ENCODE measurements at regions not wholly inside any gene's neighbourhood (a gene's known extent, or its start where the extent isn't known, plus 50 kb on each side); places are given as distances from the start of the nearest gene placed in this dataset.

- no peak for DNase-seq
These were observed 197.7 kb upstream of the POU3F1 start for GRCh38 chr1:38244218-38244845.

GRCh38 chr1:38243106-38243505, 196.5 kb upstream of the POU3F1 start:
- DNase-seq, result no peak

- no peak for DNase-seq
These were observed 195.9 kb upstream of the POU3F1 start for GRCh38 chr1:38242506-38242905.

GRCh38 chr1:38241594-38242334, 195.2 kb upstream of the POU3F1 start:
- no peak for DNase-seq

GRCh38 chr1:38240618-38241017, 194.0 kb upstream of the POU3F1 start:
- no peak for DNase-seq

- no peak for DNase-seq
These were observed 192.8 kb upstream of the POU3F1 start for GRCh38 chr1:38239258-38239835.

GRCh38 chr1:38238294-38238693, 191.7 kb upstream of the POU3F1 start:
- DNase-seq, result no peak

GRCh38 chr1:38235705-38236104, 189.1 kb upstream of the POU3F1 start:
- no peak for DNase-seq

GRCh38 chr1:38231941-38232340, 185.3 kb upstream of the POU3F1 start:
- DNase-seq, result no peak

GRCh38 chr1:38228718-38229117, 182.1 kb upstream of the POU3F1 start:
- DNase-seq, result no peak

- no peak for DNase-seq
These were observed 179.2 kb upstream of the POU3F1 start for GRCh38 chr1:38225745-38226144.

- no peak for DNase-seq
These were observed 176.8 kb upstream of the POU3F1 start for GRCh38 chr1:38223391-38223790.

GRCh38 chr1:38222891-38223290, 176.3 kb upstream of the POU3F1 start:
- no peak for DNase-seq

- no peak for DNase-seq
These were observed 174.5 kb upstream of the POU3F1 start for GRCh38 chr1:38221006-38221649.

- no peak for DNase-seq
These were observed 170.7 kb upstream of the POU3F1 start for GRCh38 chr1:38217316-38217715.

GRCh38 chr1:38213646-38214434, 167.2 kb upstream of the POU3F1 start:
- no peak for DNase-seq

- DNase-seq, result no peak
These were observed 164.2 kb upstream of the POU3F1 start for GRCh38 chr1:38210895-38211177.

GRCh38 chr1:38210021-38210894, 163.7 kb upstream of the POU3F1 start:
- DNase-seq, result no peak

GRCh38 chr1:38208716-38209632, 162.4 kb upstream of the POU3F1 start:
- no peak for DNase-seq

- no peak for DNase-seq
These were observed 161.3 kb upstream of the POU3F1 start for GRCh38 chr1:38207906-38208305.

- DNase-seq, result no peak
These were observed 160.7 kb upstream of the POU3F1 start for GRCh38 chr1:38207275-38207674.

Data from stimulated activated CD4-positive, alpha-beta T cell treated with anti-CD3 and anti-CD28 coated beads, Interleukin-4, amount 100 ng/mL, for 24 hours (primary cell).